Rectal smooth muscle tissue (tissue), 1 donor: ENCODE measurements at regions not wholly inside any gene's neighbourhood (a gene's known extent, or its start where the extent isn't known, plus 50 kb on each side); places are given as distances from the start of the nearest gene placed in this dataset.

Experiments used
- H3K27ac ChIP-seq: one replicate; pipeline ENCODE4 v1.7.0; 2013; ENCODE audit warnings: low read depth, low read length, inconsistent platforms
- H3K27me3 ChIP-seq: one replicate; pipeline ENCODE4 v1.7.0; 2013; ENCODE audit warnings: low read length; ENCODE audit not compliant: control insufficient read depth, insufficient read depth
- H3K36me3 ChIP-seq: one replicate; pipeline ENCODE4 v1.7.0; 2013; ENCODE audit warnings: low read length; ENCODE audit not compliant: control insufficient read depth, insufficient read depth
- H3K4me1 ChIP-seq: one replicate; pipeline ENCODE4 v1.7.0; 2013; ENCODE audit warnings: low read length; ENCODE audit not compliant: control insufficient read depth, insufficient read depth
- H3K4me3 ChIP-seq: one replicate; pipeline ENCODE4 v1.7.0; 2013; ENCODE audit warnings: low read length
- H3K9ac ChIP-seq: one replicate; pipeline ENCODE4 v1.7.0; 2013; ENCODE audit warnings: low read length

- H3K4me1 ChIP-seq: peaks cover 4% of the 10 kb centered on the region
- no peaks in the 10 kb centered on the region for H3K36me3 ChIP-seq
- H3K4me3 ChIP-seq: no peak overlapping the region
- H3K9ac ChIP-seq: no peak overlapping the region
- H3K27ac ChIP-seq: no peak overlapping the region
- peaks cover under 1% of the 10 kb centered on the region for H3K27me3 ChIP-seq
Observed at GRCh38 chr17:79179334-79179733, 104.7 kb downstream of the ENGASE start.

GRCh38 chr17:79177877-79178276, 103.3 kb downstream of the ENGASE start:
- H3K4me1 ChIP-seq: no peaks in the 10 kb centered on the region
- H3K36me3 ChIP-seq: no peaks in the 10 kb centered on the region
- H3K9ac ChIP-seq: no peak overlapping the region
- H3K27ac ChIP-seq: no peak overlapping the region
- no peaks in the 10 kb centered on the region for H3K27me3 ChIP-seq
- H3K4me3 ChIP-seq: no peak overlapping the region

- H3K27me3 ChIP-seq: no peaks in the 10 kb centered on the region
- no peaks in the 10 kb centered on the region for H3K36me3 ChIP-seq
- no peak overlapping the region for H3K4me3 ChIP-seq
- H3K9ac ChIP-seq: no peak overlapping the region
- H3K27ac ChIP-seq: no peak overlapping the region
- no peaks in the 10 kb centered on the region for H3K4me1 ChIP-seq
Observed at GRCh38 chr17:79176792-79177601, 102.4 kb downstream of the ENGASE start.

GRCh38 chr17:79174905-79175856, 100.6 kb downstream of the ENGASE start:
- Histone ChIP-seq H3K4me1 (no peaks in the 10 kb centered on the region), H3K36me3 (no peaks in the 10 kb centered on the region), H3K27ac (no peak overlapping the region), H3K4me3 (no peak overlapping the region), H3K9ac (no peak overlapping the region), H3K27me3 (no peaks in the 10 kb centered on the region)

DNA sequence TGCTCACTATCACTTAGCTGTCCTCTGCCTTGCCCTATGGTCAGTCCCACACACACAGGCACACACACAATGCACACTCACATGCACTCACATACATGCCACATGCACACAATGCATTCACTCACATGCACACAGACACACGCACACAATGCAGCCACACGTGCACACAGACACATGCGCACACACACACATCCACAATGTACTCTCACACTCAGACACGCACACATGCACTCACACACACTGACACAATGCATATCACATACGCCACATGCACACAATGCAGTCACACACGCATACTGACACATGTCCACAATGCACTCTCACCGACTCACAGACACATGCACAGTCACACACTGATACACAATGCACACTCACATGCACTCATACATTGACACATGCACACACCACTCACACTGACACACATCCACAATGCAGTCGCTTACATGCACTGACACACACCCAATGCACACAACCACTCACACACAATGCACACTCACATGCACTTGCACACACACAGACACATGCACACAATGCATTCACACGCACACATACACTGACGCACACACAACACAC, 99.7 kb downstream of the ENGASE start:
- H3K4me1 ChIP-seq: no peaks in the 10 kb centered on the region
- H3K36me3 ChIP-seq: no peaks in the 10 kb centered on the region
- H3K4me3 ChIP-seq: no peak overlapping the region
- no peak overlapping the region for H3K9ac ChIP-seq
- no peak overlapping the region for H3K27ac ChIP-seq
- H3K27me3 ChIP-seq: no peaks in the 10 kb centered on the region

DNA sequence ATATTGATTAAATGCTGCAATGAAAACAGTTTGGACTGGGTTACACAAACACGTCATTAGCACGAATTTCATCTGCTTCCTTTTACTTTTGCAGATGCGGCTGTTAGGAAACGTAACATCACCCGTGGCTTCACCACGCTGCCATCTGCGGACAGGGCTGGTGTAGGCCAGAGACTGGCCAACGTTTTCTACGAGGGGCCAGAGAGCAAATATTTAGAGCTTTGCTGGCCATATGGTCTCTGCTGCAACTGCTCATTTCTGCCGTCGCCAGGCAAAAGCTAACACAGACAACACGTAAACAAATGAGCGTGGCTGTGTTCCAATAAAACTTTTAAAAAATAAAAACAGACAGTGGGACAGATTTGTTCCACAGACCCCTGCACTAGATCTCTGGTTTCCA, 96.6 kb downstream of the ENGASE start:
- Histone ChIP-seq H3K4me1 (no peaks in the 10 kb centered on the region), H3K27me3 (peaks cover 4% of the 10 kb centered on the region), H3K36me3 (no peaks in the 10 kb centered on the region), H3K9ac (no peak overlapping the region), H3K27ac (no peak overlapping the region), H3K4me3 (no peak overlapping the region)

GRCh38 chr17:79169861-79170260, 95.2 kb downstream of the ENGASE start:
- no peak overlapping the region for H3K27ac ChIP-seq
- no peak overlapping the region for H3K9ac ChIP-seq

DNA sequence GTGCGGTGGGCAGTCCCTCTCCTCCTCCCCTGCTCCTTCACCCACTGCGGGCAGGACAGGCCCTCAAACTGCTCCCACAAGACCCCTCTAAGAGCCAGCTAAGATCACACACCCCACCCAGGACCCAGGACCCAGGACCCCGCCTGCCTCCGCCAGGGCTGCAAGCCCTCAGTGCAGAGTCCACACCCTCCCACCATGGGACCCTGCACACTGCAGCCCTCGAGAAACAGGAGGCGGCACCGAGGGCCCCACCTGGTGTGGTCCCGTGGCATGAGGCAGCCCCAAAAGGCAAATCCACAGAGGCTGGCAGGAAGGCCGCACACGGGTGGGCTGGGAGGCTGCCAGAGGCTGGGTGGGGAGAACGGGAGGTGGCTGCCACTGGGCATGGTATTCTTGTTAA, 94.7 kb downstream of the ENGASE start:
- no peak overlapping the region for H3K27ac ChIP-seq
- no peaks in the 10 kb centered on the region for H3K4me1 ChIP-seq
- H3K9ac ChIP-seq: no peak overlapping the region
- H3K36me3 ChIP-seq: no peaks in the 10 kb centered on the region
- H3K4me3 ChIP-seq: no peak overlapping the region
- peaks cover 4% of the 10 kb centered on the region for H3K27me3 ChIP-seq

More at GRCh38 chr17:79169861-79170260, 95.2 kb downstream of the ENGASE start:
- Histone ChIP-seq H3K4me3 (no peak overlapping the region), H3K27me3 (peaks cover 4% of the 10 kb centered on the region), H3K36me3 (no peaks in the 10 kb centered on the region), H3K4me1 (no peaks in the 10 kb centered on the region)

DNA sequence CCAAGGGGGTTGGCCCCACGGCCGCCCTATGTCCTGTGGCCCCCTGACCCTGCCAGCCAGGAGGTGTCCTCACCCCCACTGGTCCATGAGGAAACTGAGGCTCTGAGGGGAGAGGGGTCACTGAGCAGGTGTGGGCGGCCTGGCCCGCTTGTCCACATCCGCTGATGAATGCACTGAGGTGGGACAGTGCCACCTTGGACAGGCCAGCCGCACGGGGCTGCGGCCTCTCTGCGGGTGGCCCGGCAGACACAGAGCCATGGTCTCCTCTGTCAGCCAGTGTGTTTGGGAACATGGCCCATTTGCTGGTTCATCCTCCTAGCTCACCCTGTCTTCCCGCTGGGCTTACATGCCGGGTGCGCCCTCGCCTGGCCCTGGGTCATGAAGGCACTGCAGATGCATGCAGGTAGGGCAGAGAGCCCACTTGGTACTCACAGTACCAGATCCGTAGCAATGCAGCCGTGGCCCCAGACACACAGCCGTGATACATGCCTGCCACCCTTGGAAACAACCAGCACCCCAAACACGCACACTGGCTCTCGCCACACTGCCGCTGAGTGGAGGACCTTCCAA, 93.9 kb downstream of the ENGASE start:
- Histone ChIP-seq H3K27ac (no peak overlapping the region), H3K4me1 (no peaks in the 10 kb centered on the region), H3K9ac (no peak overlapping the region), H3K36me3 (no peaks in the 10 kb centered on the region), H3K27me3 (peaks cover 4% of the 10 kb centered on the region), H3K4me3 (no peak overlapping the region)

DNA sequence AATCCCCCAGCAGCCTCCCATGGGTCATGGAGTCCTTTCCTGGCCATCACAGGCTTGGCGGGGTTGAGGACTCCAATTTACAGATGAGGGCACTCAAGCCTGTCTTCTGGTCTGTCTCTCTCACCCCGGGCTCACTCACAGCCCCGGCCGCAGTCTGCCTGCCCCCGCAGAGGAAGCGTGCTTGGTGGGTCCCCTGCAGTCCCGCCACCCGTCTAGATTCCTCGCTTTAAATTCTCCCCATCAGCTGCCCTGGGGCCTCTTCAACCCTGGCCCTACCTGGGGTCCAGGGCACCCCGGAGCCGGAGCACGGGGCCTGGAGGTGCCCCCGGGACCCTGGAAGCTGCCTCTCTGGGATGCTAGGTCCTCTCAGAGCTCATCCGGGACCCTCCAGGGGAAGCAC, 92.9 kb downstream of the ENGASE start:
- no peak overlapping the region for H3K4me3 ChIP-seq
- H3K9ac ChIP-seq: no peak overlapping the region
- H3K27me3 ChIP-seq: peaks cover 4% of the 10 kb centered on the region

GRCh38 chr17:79165756-79166473, 91.3 kb downstream of the ENGASE start:
- H3K4me3 ChIP-seq: no peak overlapping the region
- H3K27ac ChIP-seq: no peak overlapping the region
- H3K4me1 ChIP-seq: no peaks in the 10 kb centered on the region
- H3K9ac ChIP-seq: no peak overlapping the region
- H3K27me3 ChIP-seq: peaks cover 4% of the 10 kb centered on the region
- no peaks in the 10 kb centered on the region for H3K36me3 ChIP-seq

More for the DNA sequence above, 92.9 kb downstream of the ENGASE start:
- Histone ChIP-seq H3K36me3 (no peaks in the 10 kb centered on the region), H3K27ac (no peak overlapping the region), H3K4me1 (no peaks in the 10 kb centered on the region)
